ENCODE measurements at regions not wholly inside any gene's neighbourhood (a gene's known extent, or its start where the extent isn't known, plus 50 kb on each side); places are given as distances from the start of the nearest gene placed in this dataset.

DNA sequence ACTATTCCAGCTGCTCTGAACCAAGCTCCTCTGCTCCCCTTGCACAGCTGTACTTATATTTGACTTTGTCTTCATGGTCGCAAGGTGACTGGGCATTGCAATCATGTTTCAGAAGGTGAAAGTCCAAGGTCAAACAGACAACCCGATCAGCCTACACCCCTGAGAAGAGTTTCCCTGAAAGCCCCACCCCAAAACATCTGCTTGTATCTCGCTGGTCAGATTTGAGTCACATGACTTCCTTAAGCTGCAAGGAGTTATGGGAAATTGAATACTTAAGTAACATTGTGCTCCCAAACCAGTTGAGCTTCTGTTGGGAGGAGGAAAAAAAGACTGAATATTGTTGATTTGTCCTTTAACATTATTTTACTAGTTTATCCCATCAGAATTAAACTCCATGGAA, 83.4 kb upstream of the FZD10 start:
- Mint-ChIP-seq H3K36me3 (no peaks in the 10 kb centered on the region), H3K4me1 (peaks cover 15% of the 10 kb centered on the region), H3K9me3 (peaks cover 10% of the 10 kb centered on the region), H3K27me3 (peaks cover 1% of the 10 kb centered on the region), H3K27ac (no peak overlapping the region), H3K4me3 (no peak overlapping the region)

- Mint-ChIP-seq H3K4me1 (peaks cover 17% of the 10 kb centered on the region), H3K27ac (no peak overlapping the region), H3K36me3 (no peaks in the 10 kb centered on the region), H3K27me3 (peaks cover 1% of the 10 kb centered on the region), H3K9me3 (peaks cover 10% of the 10 kb centered on the region), H3K4me3 (no peak overlapping the region)
Observed at GRCh38 chr12:130079279-130079678, 83.0 kb upstream of the FZD10 start.

- Mint-ChIP-seq H3K9me3 (peaks cover 10% of the 10 kb centered on the region), H3K27me3 (peaks cover 1% of the 10 kb centered on the region), H3K27ac (no peak overlapping the region), H3K4me3 (no peak overlapping the region), H3K4me1 (peaks cover 22% of the 10 kb centered on the region), H3K36me3 (no peaks in the 10 kb centered on the region)
Observed at GRCh38 chr12:130080205-130080604, 82.1 kb upstream of the FZD10 start.

GRCh38 chr12:130081117-130081805, 81.0 kb upstream of the FZD10 start:
- Mint-ChIP-seq H3K27me3 (peaks cover 1% of the 10 kb centered on the region), H3K36me3 (no peaks in the 10 kb centered on the region), H3K27ac (no peak overlapping the region), H3K4me3 (no peak overlapping the region), H3K9me3 (peaks cover 10% of the 10 kb centered on the region), H3K4me1 (peaks cover 20% of the 10 kb centered on the region)

- Mint-ChIP-seq H3K4me3 (no peak overlapping the region), H3K9me3 (peaks cover 4% of the 10 kb centered on the region), H3K4me1 (peaks cover 29% of the 10 kb centered on the region), H3K27me3 (peaks cover 1% of the 10 kb centered on the region), H3K27ac (no peak overlapping the region), H3K36me3 (no peaks in the 10 kb centered on the region)
Observed at GRCh38 chr12:130083002-130083401, 79.3 kb upstream of the FZD10 start.

GRCh38 chr12:130083734-130084133, 78.5 kb upstream of the FZD10 start:
- H3K27ac Mint-ChIP-seq, result no peak overlapping the region
- H3K27me3 Mint-ChIP-seq, result peaks cover 1% of the 10 kb centered on the region

DNA sequence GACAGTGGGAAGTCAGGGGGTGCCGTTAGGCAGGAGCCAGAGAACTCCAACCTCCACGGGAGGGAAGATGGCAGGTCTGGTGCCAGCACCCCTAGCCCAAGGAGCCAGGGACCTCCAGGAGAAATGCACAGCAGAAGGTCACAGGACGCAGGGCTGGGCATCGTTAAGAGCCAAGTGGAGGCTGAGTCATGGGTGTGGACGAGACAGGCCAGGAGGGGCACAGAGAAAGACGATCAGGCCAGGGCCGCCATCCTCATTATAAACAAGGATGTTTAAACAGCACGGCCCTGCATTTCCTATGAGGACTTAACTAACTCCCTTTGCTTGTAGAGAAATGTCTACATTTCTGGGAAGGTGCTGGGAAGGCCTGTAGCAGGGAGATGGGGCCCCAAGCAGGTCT, 77.9 kb upstream of the FZD10 start:
- H3K4me3 Mint-ChIP-seq, result no peak overlapping the region

More at GRCh38 chr12:130083734-130084133, 78.5 kb upstream of the FZD10 start:
- H3K4me1 Mint-ChIP-seq, result peaks cover 31% of the 10 kb centered on the region
- no peak overlapping the region for H3K4me3 Mint-ChIP-seq
- no peaks in the 10 kb centered on the region for H3K36me3 Mint-ChIP-seq
- peaks cover 4% of the 10 kb centered on the region for H3K9me3 Mint-ChIP-seq

DNA sequence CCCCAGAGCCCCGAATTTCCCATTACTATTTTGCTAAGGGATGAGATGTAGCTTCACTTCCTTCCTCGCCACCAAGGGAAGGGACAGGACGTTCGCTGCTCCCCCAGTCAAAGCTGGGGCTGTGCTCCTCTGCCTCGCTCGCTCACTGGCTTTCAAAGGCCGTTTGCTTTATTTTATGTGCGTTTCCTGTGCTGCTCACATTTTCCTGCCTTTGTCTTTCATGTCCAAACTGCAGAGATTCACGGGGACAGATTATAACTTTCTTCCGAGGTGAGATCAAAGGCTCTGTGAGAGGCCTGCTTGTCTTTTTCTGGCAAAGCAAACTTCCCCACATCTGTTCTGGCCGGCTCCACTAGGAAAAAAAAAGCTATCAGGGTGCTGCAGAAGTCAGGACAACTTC, 76.0 kb upstream of the FZD10 start:
- H3K4me1 Mint-ChIP-seq, result peaks cover 31% of the 10 kb centered on the region
- H3K36me3 Mint-ChIP-seq, result no peaks in the 10 kb centered on the region
- H3K27me3 Mint-ChIP-seq, result no peaks in the 10 kb centered on the region
- H3K9me3 Mint-ChIP-seq, result no peaks in the 10 kb centered on the region
- peak overlapping the region; percentile 47 for H3K27ac Mint-ChIP-seq
- H3K4me3 Mint-ChIP-seq, result peak overlapping the region; percentile 81

More for the DNA sequence above, 77.9 kb upstream of the FZD10 start:
- no peaks in the 10 kb centered on the region for H3K36me3 Mint-ChIP-seq
- peaks cover 31% of the 10 kb centered on the region for H3K4me1 Mint-ChIP-seq
- H3K9me3 Mint-ChIP-seq, result peaks cover under 1% of the 10 kb centered on the region
- no peak overlapping the region for H3K27ac Mint-ChIP-seq
- H3K27me3 Mint-ChIP-seq, result no peaks in the 10 kb centered on the region

- Mint-ChIP-seq H3K4me3 (peak overlapping the region; percentile 81), H3K27ac (peak overlapping the region; percentile 93), H3K4me1 (peaks cover 31% of the 10 kb centered on the region), H3K9me3 (no peaks in the 10 kb centered on the region), H3K27me3 (no peaks in the 10 kb centered on the region), H3K36me3 (no peaks in the 10 kb centered on the region)
Observed at GRCh38 chr12:130086797-130087196, 75.5 kb upstream of the FZD10 start.

- H3K27ac Mint-ChIP-seq, result peak overlapping the region; percentile 56
- H3K9me3 Mint-ChIP-seq, result no peaks in the 10 kb centered on the region
- no peaks in the 10 kb centered on the region for H3K36me3 Mint-ChIP-seq
- peak overlapping the region; percentile 81 for H3K4me3 Mint-ChIP-seq
- peaks cover 31% of the 10 kb centered on the region for H3K4me1 Mint-ChIP-seq
- H3K27me3 Mint-ChIP-seq, result no peaks in the 10 kb centered on the region
Observed at GRCh38 chr12:130087222-130087621, 75.0 kb upstream of the FZD10 start.

- Mint-ChIP-seq H3K4me3 (no peak overlapping the region), H3K9me3 (no peaks in the 10 kb centered on the region), H3K4me1 (peaks cover 31% of the 10 kb centered on the region), H3K27me3 (no peaks in the 10 kb centered on the region), H3K36me3 (no peaks in the 10 kb centered on the region), H3K27ac (no peak overlapping the region)
Observed at GRCh38 chr12:130088504-130088903, 73.8 kb upstream of the FZD10 start.

DNA sequence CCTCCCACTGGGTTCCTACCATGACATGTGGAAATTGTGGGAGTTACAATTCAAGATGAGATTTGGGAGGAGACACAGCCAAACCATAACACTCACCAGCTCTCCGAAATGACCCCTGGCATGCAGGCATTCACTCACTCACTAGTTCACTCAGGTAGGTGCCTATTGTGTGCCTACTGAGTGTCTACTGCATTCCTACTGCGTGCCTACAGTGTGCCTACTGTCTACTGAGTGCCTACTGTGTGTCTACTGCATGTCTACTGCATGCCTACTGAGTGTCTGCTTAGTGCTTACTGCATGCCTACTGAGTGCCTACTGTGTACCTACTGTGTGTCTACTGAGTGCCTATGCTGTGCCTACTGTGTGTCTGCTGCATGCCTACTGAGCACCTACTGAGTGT, 71.7 kb upstream of the FZD10 start:
- peaks cover 25% of the 10 kb centered on the region for H3K4me1 Mint-ChIP-seq
- H3K36me3 Mint-ChIP-seq, result no peaks in the 10 kb centered on the region
- H3K9me3 Mint-ChIP-seq, result no peaks in the 10 kb centered on the region
- no peak overlapping the region for H3K27ac Mint-ChIP-seq
- no peak overlapping the region for H3K4me3 Mint-ChIP-seq
- H3K27me3 Mint-ChIP-seq, result peaks cover 2% of the 10 kb centered on the region

- Mint-ChIP-seq H3K27me3 (peaks cover 2% of the 10 kb centered on the region), H3K4me1 (no peaks in the 10 kb centered on the region), H3K9me3 (no peaks in the 10 kb centered on the region), H3K4me3 (no peak overlapping the region), H3K36me3 (no peaks in the 10 kb centered on the region), H3K27ac (no peak overlapping the region)
Observed at GRCh38 chr12:130093380-130093779, 68.9 kb upstream of the FZD10 start.

GRCh38 chr12:130097342-130097741, 64.9 kb upstream of the FZD10 start:
- Mint-ChIP-seq H3K27ac (no peak overlapping the region), H3K36me3 (no peaks in the 10 kb centered on the region), H3K4me1 (no peaks in the 10 kb centered on the region), H3K27me3 (peaks cover 12% of the 10 kb centered on the region), H3K4me3 (no peak overlapping the region), H3K9me3 (no peaks in the 10 kb centered on the region)

- Mint-ChIP-seq H3K27ac (no peak overlapping the region), H3K4me1 (no peaks in the 10 kb centered on the region), H3K4me3 (no peak overlapping the region), H3K36me3 (no peaks in the 10 kb centered on the region), H3K9me3 (no peaks in the 10 kb centered on the region), H3K27me3 (peaks cover 12% of the 10 kb centered on the region)
Observed at GRCh38 chr12:130097798-130098255, 64.4 kb upstream of the FZD10 start.

DNA sequence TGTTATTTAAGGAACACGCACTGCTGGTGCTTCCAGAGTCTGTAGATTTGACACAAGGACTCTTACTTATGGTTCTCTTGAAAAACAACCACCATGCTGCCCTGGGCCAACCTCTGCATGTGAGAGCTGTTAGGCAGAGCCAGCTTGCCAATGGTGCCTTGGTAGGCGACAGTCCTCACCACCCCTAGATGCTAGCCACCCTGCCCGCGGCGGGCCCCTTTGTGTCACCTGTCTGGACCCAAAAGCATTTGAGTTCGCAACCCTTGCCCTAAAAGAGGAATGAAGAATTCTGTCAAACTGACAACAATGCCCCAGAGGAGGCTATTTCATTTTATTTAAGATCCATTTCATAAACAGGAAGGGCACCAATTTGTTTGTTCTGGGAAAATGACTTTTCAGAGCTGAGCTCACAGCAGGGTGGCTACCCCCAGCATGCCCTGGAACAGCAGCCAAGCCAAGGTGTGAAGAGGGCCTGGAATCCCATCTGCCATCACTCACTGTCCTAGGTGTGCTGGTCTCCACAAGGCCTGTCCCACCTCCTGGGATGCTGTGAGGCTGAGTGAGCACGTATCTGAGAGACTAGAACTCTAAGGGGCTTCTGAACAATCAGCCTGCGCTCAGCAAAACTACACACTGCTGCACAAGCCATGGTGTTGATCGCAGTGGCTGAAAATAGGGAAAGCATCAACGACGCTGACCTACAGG, 63.8 kb upstream of the FZD10 start:
- no peak overlapping the region for H3K27ac Mint-ChIP-seq
- no peaks in the 10 kb centered on the region for H3K36me3 Mint-ChIP-seq
- peaks cover 12% of the 10 kb centered on the region for H3K27me3 Mint-ChIP-seq
- H3K9me3 Mint-ChIP-seq, result no peaks in the 10 kb centered on the region
- no peaks in the 10 kb centered on the region for H3K4me1 Mint-ChIP-seq
- H3K4me3 Mint-ChIP-seq, result no peak overlapping the region
